ENCODE measurements at regions not wholly inside any gene's neighbourhood (a gene's known extent, or its start where the extent isn't known, plus 50 kb on each side); places are given as distances from the start of the nearest gene placed in this dataset.

DNA sequence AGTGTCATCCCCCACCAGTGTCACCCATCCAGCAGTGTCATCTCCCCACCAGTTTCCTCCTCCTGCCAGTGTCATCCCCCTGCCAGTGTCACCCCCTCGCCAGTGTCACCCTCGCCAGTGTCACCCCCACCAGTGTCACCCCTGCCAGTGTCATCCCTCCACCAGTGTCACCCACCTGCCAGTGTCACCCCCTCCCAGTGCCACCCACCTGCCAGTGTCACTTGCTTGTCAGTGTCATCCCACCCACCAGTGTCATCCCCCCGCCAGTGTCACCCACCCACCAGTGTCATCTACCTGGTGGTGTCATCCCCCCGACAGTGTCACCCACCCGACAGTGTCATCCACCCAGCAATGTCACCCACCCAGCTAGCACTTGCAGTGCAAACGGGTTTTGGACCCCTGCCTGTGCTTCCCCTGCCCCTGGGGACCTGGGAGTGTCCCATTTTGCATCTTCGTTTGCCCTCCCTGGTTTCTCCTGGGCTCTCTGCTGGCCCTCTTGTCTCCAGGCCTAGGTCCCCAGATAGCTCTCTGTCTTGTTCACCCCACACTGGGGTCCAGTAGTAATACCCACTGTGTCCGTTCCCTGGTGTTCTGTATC, 99.8 kb upstream of the PRR20G start:
- H3K27ac Mint-ChIP-seq (ENCODE audit: unreplicated experiment) = no peak overlapping the region
- ChIA-PET POLR2A (no interaction called here), CTCF (interaction anchor here (0.6 kb wide), 1 partner anchor 51 kb away, joined by 7 read pairs; no protein-coding TSS in a partner anchor)
- BruUV-seq (replicated peaks) = no TSS peak
- no peak overlapping the region for H3K4me3 Mint-ChIP-seq (ENCODE audit: unreplicated experiment)
- Histone ChIP-seq H3K27me3 (replicated peaks; ENCODE audit: control insufficient read depth, insufficient read depth, low read length) (no peaks in the 10 kb centered on the region), H3K4me1 (no peaks in the 10 kb centered on the region), H3K4me3 (ENCODE audit: low read depth, low read length) (no peak overlapping the region), H3K9me3 (no peaks in the 10 kb centered on the region), H3K36me3 (ENCODE audit: control insufficient read depth, insufficient read depth, low read length) (no peaks in the 10 kb centered on the region)
- no peaks in the 10 kb centered on the region for H3K4me1 Mint-ChIP-seq (ENCODE audit: low read depth, unreplicated experiment)
- H3K36me3 Mint-ChIP-seq (ENCODE audit: insufficient read depth, unreplicated experiment) = no peaks in the 10 kb centered on the region
- TF ChIP-seq, protein P1, sequence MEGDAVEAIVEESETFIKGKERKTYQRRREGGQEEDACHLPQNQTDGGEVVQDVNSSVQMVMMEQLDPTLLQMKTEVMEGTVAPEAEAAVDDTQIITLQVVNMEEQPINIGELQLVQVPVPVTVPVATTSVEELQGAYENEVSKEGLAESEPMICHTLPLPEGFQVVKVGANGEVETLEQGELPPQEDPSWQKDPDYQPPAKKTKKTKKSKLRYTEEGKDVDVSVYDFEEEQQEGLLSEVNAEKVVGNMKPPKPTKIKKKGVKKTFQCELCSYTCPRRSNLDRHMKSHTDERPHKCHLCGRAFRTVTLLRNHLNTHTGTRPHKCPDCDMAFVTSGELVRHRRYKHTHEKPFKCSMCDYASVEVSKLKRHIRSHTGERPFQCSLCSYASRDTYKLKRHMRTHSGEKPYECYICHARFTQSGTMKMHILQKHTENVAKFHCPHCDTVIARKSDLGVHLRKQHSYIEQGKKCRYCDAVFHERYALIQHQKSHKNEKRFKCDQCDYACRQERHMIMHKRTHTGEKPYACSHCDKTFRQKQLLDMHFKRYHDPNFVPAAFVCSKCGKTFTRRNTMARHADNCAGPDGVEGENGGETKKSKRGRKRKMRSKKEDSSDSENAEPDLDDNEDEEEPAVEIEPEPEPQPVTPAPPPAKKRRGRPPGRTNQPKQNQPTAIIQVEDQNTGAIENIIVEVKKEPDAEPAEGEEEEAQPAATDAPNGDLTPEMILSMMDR (IDR thresholded peaks at IDR 0.05; ENCODE audit: insufficient read depth in 1 of 2, low read depth in 1 of 2, low read length in 1 of 2, severe bottlenecking in 1 of 2, unreplicated experiment in 1 of 2) = no peak
- no peaks in the 10 kb centered on the region for H3K9me3 Mint-ChIP-seq (ENCODE audit: unreplicated experiment)
- intact Hi-C loops (cut with micrococcal nuclease; ENCODE audit: unreplicated experiment) = no loop called here
- peaks cover 16% of the 10 kb centered on the region for H3K27me3 Mint-ChIP-seq (ENCODE audit: insufficient read depth, unreplicated experiment)
- no peak for DNase-seq

DNA sequence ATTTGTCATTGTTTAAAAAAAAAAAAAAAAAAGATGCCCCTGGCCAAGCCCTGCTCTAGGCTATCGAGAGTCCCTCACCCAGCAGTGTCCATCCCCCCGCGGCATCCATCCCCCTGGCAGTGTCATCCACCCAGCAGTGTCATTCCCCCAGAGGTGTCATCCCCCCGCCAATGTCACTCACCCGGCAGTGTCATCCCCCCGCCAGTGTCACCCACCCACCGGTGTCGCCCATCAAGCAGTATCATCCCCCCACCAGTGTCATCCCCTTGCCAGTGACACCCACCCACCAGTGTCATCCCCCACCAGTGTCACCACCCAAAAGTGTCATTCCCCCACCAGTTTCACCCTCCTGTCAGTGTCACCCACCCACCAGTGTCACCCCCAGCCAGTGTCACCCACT, 99.3 kb upstream of the PRR20G start:
- peaks cover 17% of the 10 kb centered on the region for H3K27me3 Mint-ChIP-seq (ENCODE audit: insufficient read depth, unreplicated experiment)
- TF ChIP-seq, protein P1 (IDR thresholded peaks at IDR 0.05; ENCODE audit: insufficient read depth in 1 of 2, low read depth in 1 of 2, low read length in 1 of 2, severe bottlenecking in 1 of 2, unreplicated experiment in 1 of 2) = no peak
- no TSS peak for BruUV-seq (replicated peaks)
- Histone ChIP-seq H3K27me3 (replicated peaks; ENCODE audit: control insufficient read depth, insufficient read depth, low read length) (no peaks in the 10 kb centered on the region), H3K36me3 (ENCODE audit: control insufficient read depth, insufficient read depth, low read length) (no peaks in the 10 kb centered on the region), H3K4me3 (ENCODE audit: low read depth, low read length) (no peak overlapping the region), H3K4me1 (no peaks in the 10 kb centered on the region), H3K9me3 (peaks cover 2% of the 10 kb centered on the region; the same call in 1 of the 2 replicates)
- POLR2A ChIA-PET = no interaction called here
- H3K4me3 Mint-ChIP-seq (ENCODE audit: unreplicated experiment) = no peak overlapping the region
- intact Hi-C loops (cut with micrococcal nuclease; ENCODE audit: unreplicated experiment) = no loop called here
- peaks cover 3% of the 10 kb centered on the region for H3K9me3 Mint-ChIP-seq (ENCODE audit: unreplicated experiment)
- no peak for DNase-seq
- H3K36me3 Mint-ChIP-seq (ENCODE audit: insufficient read depth, unreplicated experiment) = no peaks in the 10 kb centered on the region
- no peaks in the 10 kb centered on the region for H3K4me1 Mint-ChIP-seq (ENCODE audit: low read depth, unreplicated experiment)
- no peak overlapping the region for H3K27ac Mint-ChIP-seq (ENCODE audit: unreplicated experiment)
- CTCF ChIA-PET = no interaction called here

DNA sequence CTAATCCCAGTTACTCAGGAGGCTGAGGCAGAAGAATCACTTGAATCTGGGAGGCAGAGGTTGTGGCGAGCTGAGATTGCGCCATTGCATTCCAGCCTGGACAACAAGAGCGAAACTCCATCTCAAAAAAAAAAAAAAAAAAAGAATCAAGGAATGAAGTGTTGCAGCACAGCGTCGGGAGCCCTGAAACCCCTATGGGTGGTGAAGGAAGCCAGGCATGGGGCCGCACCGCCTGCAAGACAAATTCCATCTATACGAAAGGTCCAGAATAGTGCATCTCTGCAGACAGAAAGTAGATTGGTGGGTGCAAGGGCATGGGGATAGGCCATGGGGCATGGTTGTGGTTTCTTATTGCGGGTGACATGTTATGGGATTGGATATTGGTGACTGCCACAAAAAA, 98.6 kb upstream of the PRR20G start:
- CTCF ChIA-PET = interaction anchor here (0.6 kb wide), 1 partner anchor 153 kb away, joined by 4 read pairs; no protein-coding TSS in a partner anchor
- peaks cover 9% of the 10 kb centered on the region for H3K9me3 Mint-ChIP-seq (ENCODE audit: unreplicated experiment)
- Histone ChIP-seq H3K4me3 (ENCODE audit: low read depth, low read length) (no peak overlapping the region), H3K27me3 (replicated peaks; ENCODE audit: control insufficient read depth, insufficient read depth, low read length) (no peaks in the 10 kb centered on the region), H3K36me3 (ENCODE audit: control insufficient read depth, insufficient read depth, low read length) (no peaks in the 10 kb centered on the region), H3K4me1 (no peaks in the 10 kb centered on the region), H3K9me3 (peaks cover 9% of the 10 kb centered on the region; the same call in 1 of the 2 replicates)
- H3K27me3 Mint-ChIP-seq (ENCODE audit: insufficient read depth, unreplicated experiment) = peaks cover 20% of the 10 kb centered on the region
- no peak overlapping the region for H3K27ac Mint-ChIP-seq (ENCODE audit: unreplicated experiment)
- no TSS peak for BruUV-seq (replicated peaks)
- POLR2A ChIA-PET = no interaction called here
- no peaks in the 10 kb centered on the region for H3K4me1 Mint-ChIP-seq (ENCODE audit: low read depth, unreplicated experiment)
- TF ChIP-seq, protein P1 (IDR thresholded peaks at IDR 0.05; ENCODE audit: insufficient read depth in 1 of 2, low read depth in 1 of 2, low read length in 1 of 2, severe bottlenecking in 1 of 2, unreplicated experiment in 1 of 2) = no peak
- intact Hi-C loops (cut with micrococcal nuclease; ENCODE audit: unreplicated experiment) = no loop called here
- no peak overlapping the region for H3K4me3 Mint-ChIP-seq (ENCODE audit: unreplicated experiment)
- H3K36me3 Mint-ChIP-seq (ENCODE audit: insufficient read depth, unreplicated experiment) = no peaks in the 10 kb centered on the region
- DNase-seq = no peak

Data from Caco-2 (cell line).